GM23338 (cell line): ENCODE measurements at regions not wholly inside any gene's neighbourhood (a gene's known extent, or its start where the extent isn't known, plus 50 kb on each side); places are given as distances from the start of the nearest gene placed in this dataset.

ENCODE experiments used
- ATAC-seq: fragments of 200-7000 bp; cut with Tn5 transposase; 3 replicates; pipeline ENCODE4 v1.9.1; 2020
- DNase-seq: peaks from one replicate; pipeline ENCODE4 v3.0.0-alpha.2; 2015; ENCODE audit warnings: low spot score
- H2AFZ ChIP-seq: fragments of 200-600 bp; sonication (generic); 2 replicates; pipeline ENCODE4 v1.8.0; 2016; ENCODE audit warnings: antibody characterized with exemption, mild to moderate bottlenecking, moderate library complexity
- H3F3A ChIP-seq: fragments of 200-600 bp; sonication (generic); replicated peaks from 2 replicates; pipeline ENCODE4 v1.8.0; 2017; ENCODE audit warnings: antibody characterized with exemption, mixed run types, low read depth
- H3K27ac ChIP-seq: fragments of 200-600 bp; sonication (generic); 2 replicates; pipeline ENCODE4 v1.6.1; 2016; ENCODE audit warnings: low read depth
- H3K27me3 ChIP-seq: fragments of 200-600 bp; sonication (generic); 2 replicates; pipeline ENCODE4 v1.8.0; 2016; ENCODE audit warnings: mild to moderate bottlenecking, mixed run types, moderate library complexity; ENCODE audit not compliant: insufficient read depth
- H3K36me3 ChIP-seq: fragments of 200-600 bp; sonication (generic); 2 replicates; pipeline ENCODE4 v1.8.0; 2016; ENCODE audit warnings: mild to moderate bottlenecking; ENCODE audit not compliant: insufficient read depth
- H3K4me1 ChIP-seq: fragments of 200-600 bp; sonication (generic); 2 replicates; pipeline ENCODE4 v1.8.0; 2016; ENCODE audit warnings: mild to moderate bottlenecking, moderate library complexity; ENCODE audit not compliant: insufficient read depth
- H3K4me2 ChIP-seq: fragments of 200-600 bp; sonication (generic); 2 replicates; pipeline ENCODE4 v1.7.1; 2017; ENCODE audit warnings: mixed run types
- H3K4me3 ChIP-seq: fragments of 200-600 bp; sonication (generic); 2 replicates; pipeline ENCODE4 v1.6.1; 2016; ENCODE audit warnings: mixed run types
- H3K79me2 ChIP-seq: fragments of 200-600 bp; sonication (generic); replicated peaks from 2 replicates; pipeline ENCODE4 v1.8.0; 2017; ENCODE audit warnings: mild to moderate bottlenecking; ENCODE audit not compliant: insufficient read depth
- H3K9me2 ChIP-seq: fragments of 200-600 bp; sonication (generic); 2 replicates; pipeline ENCODE4 v1.8.0; 2017; ENCODE audit not compliant: insufficient read depth
- H4K20me1 ChIP-seq: fragments of 200-600 bp; sonication (generic); replicated peaks from 2 replicates; pipeline ENCODE4 v1.8.0; 2017; ENCODE audit warnings: mild to moderate bottlenecking; ENCODE audit not compliant: insufficient read depth
- H3K27ac Mint-ChIP-seq: 2 replicates; pipeline ENCODE4 v1.8.0; 2020; ENCODE audit warnings: inconsistent platforms, mild to moderate bottlenecking, moderate library complexity, mixed read lengths
- H3K27me3 Mint-ChIP-seq: 3 replicates; pipeline ENCODE4 v1.8.0; 2022; ENCODE audit warnings: low read depth, mild to moderate bottlenecking, moderate library complexity, mixed read lengths, inconsistent platforms; ENCODE audit not compliant: insufficient read depth, poor library complexity
- H3K36me3 Mint-ChIP-seq: 3 replicates; pipeline ENCODE4 v1.8.0; 2021; ENCODE audit warnings: low read depth, mild to moderate bottlenecking, inconsistent platforms, moderate library complexity, mixed read lengths
- H3K4me1 Mint-ChIP-seq: 3 replicates; pipeline ENCODE4 v1.8.0; 2020; ENCODE audit warnings: mild to moderate bottlenecking, inconsistent platforms, mixed read lengths
- H3K4me3 Mint-ChIP-seq: 3 replicates; pipeline ENCODE4 v1.8.0; 2021; ENCODE audit warnings: moderate library complexity, mild to moderate bottlenecking, inconsistent platforms, mixed read lengths
- H3K9me3 Mint-ChIP-seq: 3 replicates; pipeline ENCODE4 v1.8.0; 2020; ENCODE audit warnings: moderate library complexity, mild to moderate bottlenecking, inconsistent platforms, mixed read lengths
- CREB1 ChIP-seq: fragments of 250-450 bp; sonication (Bioruptor Pico); IDR thresholded peaks from 2 replicates; pipeline ENCODE4 v1.5.0; 2020; ENCODE audit warnings: low read depth, mild to moderate bottlenecking, moderate library complexity
- CTCF ChIP-seq, 2 experiments: fragments of 200-600 bp in 1 of 2; sonication (generic) in 1 of 2; conservative IDR thresholded peaks; 2 replicates each; pipeline versions ENCODE4 v1.5.1 to v1.6.1; 2016 to 2017; ENCODE audit warnings: antibody characterized with exemption in 2 of 2, low read depth in 2 of 2, mild to moderate bottlenecking in 2 of 2, moderate library complexity in 1 of 2
- ETS1 ChIP-seq: IDR thresholded peaks from 2 replicates; pipeline ENCODE4 v1.6.1; 2016; ENCODE audit warnings: antibody characterized with exemption
- EZH2 ChIP-seq: fragments of 200-600 bp; sonication (generic); IDR thresholded peaks from one replicate; pipeline ENCODE4 v1.8.0; 2017; ENCODE audit warnings: antibody characterized with exemption, mild to moderate bottlenecking, low read depth; ENCODE audit not compliant: unreplicated experiment
- EZH2phosphoT487 ChIP-seq: fragments of 200-600 bp; sonication (generic); IDR thresholded peaks from one replicate; pipeline ENCODE4 v1.8.1; 2018; ENCODE audit warnings: antibody characterized with exemption; ENCODE audit not compliant: unreplicated experiment
- JUNB ChIP-seq: IDR thresholded peaks from one replicate; pipeline ENCODE4 v1.6.1; 2016; ENCODE audit warnings: antibody characterized with exemption; ENCODE audit not compliant: unreplicated experiment
- NANOG ChIP-seq: IDR thresholded peaks from 2 replicates; pipeline ENCODE4 v1.6.1; 2016; ENCODE audit warnings: antibody characterized with exemption, borderline replicate concordance
- POLR2AphosphoS5 ChIP-seq: IDR thresholded peaks from 2 replicates; pipeline ENCODE4 v1.6.1; 2016; ENCODE audit warnings: antibody characterized with exemption, low read depth
- REST ChIP-seq: IDR thresholded peaks from one replicate; pipeline ENCODE4 v1.6.1; 2018; ENCODE audit warnings: antibody characterized with exemption; ENCODE audit not compliant: unreplicated experiment
- STAT1 ChIP-seq: IDR thresholded peaks from one replicate; pipeline ENCODE4 v1.6.1; 2016; ENCODE audit warnings: antibody characterized with exemption; ENCODE audit not compliant: unreplicated experiment
- ZNF114 ChIP-seq: fragments of 250-450 bp; sonication (Bioruptor Pico); IDR thresholded peaks from 2 replicates; pipeline ENCODE4 v1.5.0; 2020; ENCODE audit warnings: mild to moderate bottlenecking, moderate library complexity
- ZNF331 ChIP-seq: fragments of 250-450 bp; sonication (Bioruptor Pico); IDR thresholded peaks from 2 replicates; pipeline ENCODE4 v1.5.0; 2020; ENCODE audit warnings: low read depth, mild to moderate bottlenecking, moderate library complexity
- ZNF462 ChIP-seq: fragments of 250-450 bp; sonication (Bioruptor Pico); IDR thresholded peaks from 2 replicates; pipeline ENCODE4 v1.5.0; 2020; ENCODE audit warnings: mild to moderate bottlenecking, moderate library complexity

- Histone ChIP-seq H2AFZ (no peak overlapping the region), H3K36me3 (no peaks in the 10 kb centered on the region), H4K20me1 (no peaks in the 10 kb centered on the region), H3K79me2 (no peaks in the 10 kb centered on the region), H3K27me3 (no peaks in the 10 kb centered on the region), H3K27ac (no peak overlapping the region), H3K4me2 (no peak overlapping the region), H3K4me1 (no peaks in the 10 kb centered on the region), H3K9me2 (no peaks in the 10 kb centered on the region), H3F3A (no peaks in the 10 kb centered on the region), H3K4me3 (no peak overlapping the region)
- Mint-ChIP-seq H3K4me1 (no peaks in the 10 kb centered on the region), H3K9me3 (no peaks in the 10 kb centered on the region; the same call in 2 of the 3 replicates), H3K27ac (no peak overlapping the region), H3K4me3 (no peak overlapping the region), H3K36me3 (no peaks in the 10 kb centered on the region; the same call in 2 of the 3 replicates), H3K27me3 (no peaks in the 10 kb centered on the region)
- TF ChIP-seq EZH2phosphoT487 (no peak), REST (no peak), JUNB (no peak), ZNF114 (CRISPR knock-in tag) (no peak), ZNF331 (CRISPR knock-in tag) (no peak), NANOG (no peak), EZH2 (no peak), STAT1 (no peak), CTCF (conservative IDR thresholded peaks at IDR 0.05; ENCODE audit: low read depth in 2 of 2) (no peak), POLR2AphosphoS5 (no peak), CREB1 (CRISPR knock-in tag) (no peak), ZNF462 (no peak), ETS1 (no peak)
- ATAC-seq (no peak), DNase-seq (no peak)
These were observed 130.6 kb upstream of the FAM9C start for GRCh38 chrX:13175056-13175455.
